ENCODE measurements at regions not wholly inside any gene's neighbourhood (a gene's known extent, or its start where the extent isn't known, plus 50 kb on each side); places are given as distances from the start of the nearest gene placed in this dataset.
"Not testable (repeated sequence)": the region's sequence is repeated elsewhere in the genome, so short reads cannot be mapped to it uniquely, and the experiment has no call there.

DNA sequence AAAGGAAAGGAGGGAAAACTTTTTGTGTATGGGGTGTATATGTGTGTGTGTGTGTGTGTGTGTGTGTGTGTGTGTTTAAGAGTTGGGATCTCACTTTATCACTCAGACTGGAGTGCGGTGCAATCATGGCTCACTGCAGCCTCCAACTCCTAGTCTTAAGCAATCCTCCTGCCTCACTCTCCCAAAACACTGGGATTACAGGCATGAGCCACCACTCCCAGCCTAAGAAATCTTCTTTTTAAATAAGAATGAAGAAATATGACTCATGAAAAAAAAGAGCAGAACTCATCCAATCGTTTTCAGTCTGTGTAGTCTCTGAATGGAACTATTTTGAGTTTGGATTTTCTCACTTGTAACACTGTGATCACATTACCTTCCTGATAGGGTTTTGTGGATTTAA lies 601.5 kb downstream of the ACTL7B start:
- H3K36me3 ChIP-seq (ENCODE audit: insufficient read depth in 1 of 2, low read depth in 1 of 2) = no peaks in the 10 kb centered on the region
- WGBS, 3 donors = 51 to 65% (median 54%) methylated on average over 2 of the region's 2 CpGs
- H3K27ac ChIP-seq = no peak overlapping the region
- no peak overlapping the region for H3K4me3 ChIP-seq
- no peak for DNase-seq
- intact Hi-C loops (cut with DNase I) = loop anchor here in 1 of 2 donors (10.0 kb wide), 1 partner anchor 149 kb away; no protein-coding TSS in a partner anchor
- H3K27me3 ChIP-seq (ENCODE audit: insufficient read depth in 3 of 3, low read length in 2 of 3) = no peaks in the 10 kb centered on the region
- H3K9me3 ChIP-seq = no peaks in the 10 kb centered on the region
- no peak for ATAC-seq
- H3K4me1 ChIP-seq = no peaks in the 10 kb centered on the region
- TF ChIP-seq, protein P1, sequence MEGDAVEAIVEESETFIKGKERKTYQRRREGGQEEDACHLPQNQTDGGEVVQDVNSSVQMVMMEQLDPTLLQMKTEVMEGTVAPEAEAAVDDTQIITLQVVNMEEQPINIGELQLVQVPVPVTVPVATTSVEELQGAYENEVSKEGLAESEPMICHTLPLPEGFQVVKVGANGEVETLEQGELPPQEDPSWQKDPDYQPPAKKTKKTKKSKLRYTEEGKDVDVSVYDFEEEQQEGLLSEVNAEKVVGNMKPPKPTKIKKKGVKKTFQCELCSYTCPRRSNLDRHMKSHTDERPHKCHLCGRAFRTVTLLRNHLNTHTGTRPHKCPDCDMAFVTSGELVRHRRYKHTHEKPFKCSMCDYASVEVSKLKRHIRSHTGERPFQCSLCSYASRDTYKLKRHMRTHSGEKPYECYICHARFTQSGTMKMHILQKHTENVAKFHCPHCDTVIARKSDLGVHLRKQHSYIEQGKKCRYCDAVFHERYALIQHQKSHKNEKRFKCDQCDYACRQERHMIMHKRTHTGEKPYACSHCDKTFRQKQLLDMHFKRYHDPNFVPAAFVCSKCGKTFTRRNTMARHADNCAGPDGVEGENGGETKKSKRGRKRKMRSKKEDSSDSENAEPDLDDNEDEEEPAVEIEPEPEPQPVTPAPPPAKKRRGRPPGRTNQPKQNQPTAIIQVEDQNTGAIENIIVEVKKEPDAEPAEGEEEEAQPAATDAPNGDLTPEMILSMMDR (IDR thresholded peaks at IDR 0.05) = no peak

DNA sequence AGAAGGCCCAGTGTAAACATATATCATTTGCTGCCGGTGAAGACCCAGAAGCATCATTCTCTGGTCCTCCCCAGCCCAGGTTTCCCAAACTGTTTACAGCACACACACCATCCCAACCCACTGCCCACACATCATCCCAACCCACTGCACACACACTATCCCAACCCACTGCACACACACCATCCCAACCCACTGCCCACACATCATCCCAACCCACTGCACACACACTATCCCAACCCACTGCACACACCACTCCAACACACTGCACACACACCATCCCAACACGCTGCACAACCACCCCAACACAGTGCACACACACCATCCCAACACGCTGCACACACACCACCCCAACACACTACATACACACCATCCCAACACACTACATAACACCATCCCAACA lies 608.4 kb downstream of the ACTL7B start:
- H3K4me3 ChIP-seq; H3K36me3 ChIP-seq (ENCODE audit: insufficient read depth in 1 of 2, low read depth in 1 of 2); intact Hi-C loops (cut with DNase I); DNase-seq; ATAC-seq; H3K27ac ChIP-seq; H3K27me3 ChIP-seq (ENCODE audit: insufficient read depth in 3 of 3, low read length in 2 of 3); H3K4me1 ChIP-seq; H3K9me3 ChIP-seq: not testable (repeated sequence)
- 90 to 99% (median 97%) methylated on average over 3 of the region's 3 CpGs for WGBS, 3 donors

DNA sequence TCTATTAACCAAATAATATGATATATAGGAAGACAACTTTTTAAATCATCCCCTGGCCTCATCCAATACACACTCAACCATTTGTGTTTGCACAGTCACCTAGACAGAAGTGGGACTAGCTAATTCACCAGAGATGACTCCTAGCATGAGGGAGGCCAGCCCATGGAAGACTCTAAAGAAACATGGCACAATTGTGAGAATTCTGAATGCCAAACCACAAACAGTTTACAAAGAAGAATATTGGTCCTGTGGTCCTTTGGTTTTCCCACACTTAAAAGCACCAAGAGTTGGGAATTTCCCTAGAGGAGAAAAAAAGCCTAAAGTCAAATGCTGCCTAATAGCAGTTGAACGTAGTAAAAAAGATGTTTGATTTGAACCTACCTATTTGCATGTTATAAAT lies 609.9 kb downstream of the ACTL7B start:
- no peak overlapping the region for H3K27ac ChIP-seq
- DNase-seq (no peak), ATAC-seq (no peak)
- intact Hi-C loops (cut with DNase I) = no loop called here
- no peaks in the 10 kb centered on the region for H3K27me3 ChIP-seq (ENCODE audit: insufficient read depth in 3 of 3, low read length in 2 of 3)
- H3K9me3 ChIP-seq = no peaks in the 10 kb centered on the region
- 89 to 100% (median 90%) methylated on average over 1 of the region's 1 CpG for WGBS, 3 donors
- TF ChIP-seq, protein P1 (IDR thresholded peaks at IDR 0.05) = no peak
- no peak overlapping the region for H3K4me3 ChIP-seq
- no peaks in the 10 kb centered on the region for H3K36me3 ChIP-seq (ENCODE audit: insufficient read depth in 1 of 2, low read depth in 1 of 2)
- H3K4me1 ChIP-seq = no peaks in the 10 kb centered on the region

DNA sequence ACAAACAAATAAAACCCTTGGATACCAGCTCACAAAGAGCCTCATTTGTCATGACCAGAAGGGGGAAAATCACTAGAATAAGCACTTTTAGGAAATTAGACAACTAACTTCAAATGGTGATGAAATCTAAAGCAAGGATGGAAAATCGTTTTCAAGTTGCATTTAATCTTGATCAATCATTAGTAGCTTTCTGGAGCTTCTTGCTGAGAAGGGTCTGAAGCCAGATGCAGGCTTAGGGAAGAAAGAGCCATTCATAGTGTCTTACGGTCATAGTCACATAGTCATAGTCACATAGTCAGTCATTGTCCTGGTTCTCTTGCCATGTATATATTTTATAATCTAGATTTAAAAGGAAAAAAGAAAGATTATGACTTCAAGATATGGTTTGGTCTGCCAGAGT lies 610.5 kb downstream of the ACTL7B start:
- Histone ChIP-seq H3K27ac (no peak overlapping the region), H3K4me3 (no peak overlapping the region), H3K9me3 (no peaks in the 10 kb centered on the region), H3K27me3 (ENCODE audit: insufficient read depth in 3 of 3, low read length in 2 of 3) (no peaks in the 10 kb centered on the region), H3K36me3 (ENCODE audit: insufficient read depth in 1 of 2, low read depth in 1 of 2) (no peaks in the 10 kb centered on the region), H3K4me1 (no peaks in the 10 kb centered on the region)
- WGBS, 3 donors = 43 to 62% (median 45%) methylated on average over 2 of the region's 2 CpGs
- DNase-seq (no peak), ATAC-seq (no peak)
- TF ChIP-seq, protein P1 (IDR thresholded peaks at IDR 0.05) = no peak
- intact Hi-C loops (cut with DNase I) = no loop called here

DNA sequence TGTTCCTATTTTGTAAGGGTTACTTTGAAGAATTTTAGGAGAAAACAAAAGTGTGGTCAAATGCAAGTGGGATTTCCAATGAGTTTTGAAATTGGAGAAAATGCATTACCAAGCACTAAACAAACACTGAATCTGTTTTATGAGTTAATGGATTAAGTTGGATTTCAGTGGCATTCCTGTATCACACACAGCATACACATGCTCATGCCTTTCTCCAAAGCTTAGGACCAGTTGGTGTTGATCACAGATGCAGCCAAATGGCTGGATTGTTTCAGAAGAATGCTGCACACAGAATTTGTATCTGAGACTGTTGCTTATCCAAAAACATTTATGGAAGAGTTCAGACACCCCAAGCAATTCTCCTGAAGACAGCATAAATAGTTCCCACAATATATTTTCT lies 611.1 kb downstream of the ACTL7B start:
- Histone ChIP-seq H3K9me3 (no peaks in the 10 kb centered on the region), H3K4me3 (no peak overlapping the region), H3K27me3 (ENCODE audit: insufficient read depth in 3 of 3, low read length in 2 of 3) (no peaks in the 10 kb centered on the region), H3K27ac (no peak overlapping the region), H3K36me3 (ENCODE audit: insufficient read depth in 1 of 2, low read depth in 1 of 2) (no peaks in the 10 kb centered on the region), H3K4me1 (no peaks in the 10 kb centered on the region)
- no peak for ATAC-seq
- DNase-seq = no peak
- TF ChIP-seq, protein P1 (IDR thresholded peaks at IDR 0.05) = no peak
- intact Hi-C loops (cut with DNase I) = no loop called here
